ENCODE measurements at regions not wholly inside any gene's neighbourhood (a gene's known extent, or its start where the extent isn't known, plus 50 kb on each side); places are given as distances from the start of the nearest gene placed in this dataset.

DNA sequence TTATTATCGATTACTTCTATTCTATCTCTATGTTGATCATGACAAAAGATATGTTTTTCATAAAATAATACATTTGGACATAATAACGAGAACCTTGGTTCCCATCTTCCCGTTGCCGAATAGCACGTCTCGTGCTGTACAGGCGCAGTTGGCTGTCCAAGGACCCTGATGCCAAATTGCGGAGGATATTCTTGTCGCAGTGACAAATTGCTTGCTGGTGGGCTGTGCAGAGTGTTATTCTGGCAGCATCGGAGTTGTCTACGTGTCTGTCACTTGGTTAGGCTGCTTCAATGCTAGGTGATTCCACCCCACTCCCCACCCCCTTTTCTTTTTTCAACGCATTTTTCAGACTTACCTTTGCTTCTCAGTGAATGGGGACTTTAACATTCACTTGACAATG lies 546.8 kb downstream of the PRKD1 start (continued):
- TF ChIP-seq, protein P1, sequence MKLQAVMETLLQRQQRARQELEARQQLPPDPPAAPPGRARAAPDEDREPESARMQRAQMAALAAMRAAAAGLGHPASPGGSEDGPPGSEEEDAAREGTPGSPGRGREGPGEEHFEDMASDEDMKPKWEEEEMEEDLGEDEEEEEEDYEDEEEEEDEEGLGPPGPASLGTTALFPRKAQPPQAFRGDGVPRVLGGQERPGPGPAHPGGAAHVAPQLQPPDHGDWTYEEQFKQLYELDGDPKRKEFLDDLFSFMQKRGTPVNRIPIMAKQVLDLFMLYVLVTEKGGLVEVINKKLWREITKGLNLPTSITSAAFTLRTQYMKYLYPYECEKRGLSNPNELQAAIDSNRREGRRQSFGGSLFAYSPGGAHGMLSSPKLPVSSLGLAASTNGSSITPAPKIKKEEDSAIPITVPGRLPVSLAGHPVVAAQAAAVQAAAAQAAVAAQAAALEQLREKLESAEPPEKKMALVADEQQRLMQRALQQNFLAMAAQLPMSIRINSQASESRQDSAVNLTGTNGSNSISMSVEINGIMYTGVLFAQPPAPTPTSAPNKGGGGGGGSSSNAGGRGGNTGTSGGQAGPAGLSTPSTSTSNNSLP (IDR thresholded peaks at IDR 0.05; ENCODE audit: borderline replicate concordance, low read depth, low read length): no peak

DNA sequence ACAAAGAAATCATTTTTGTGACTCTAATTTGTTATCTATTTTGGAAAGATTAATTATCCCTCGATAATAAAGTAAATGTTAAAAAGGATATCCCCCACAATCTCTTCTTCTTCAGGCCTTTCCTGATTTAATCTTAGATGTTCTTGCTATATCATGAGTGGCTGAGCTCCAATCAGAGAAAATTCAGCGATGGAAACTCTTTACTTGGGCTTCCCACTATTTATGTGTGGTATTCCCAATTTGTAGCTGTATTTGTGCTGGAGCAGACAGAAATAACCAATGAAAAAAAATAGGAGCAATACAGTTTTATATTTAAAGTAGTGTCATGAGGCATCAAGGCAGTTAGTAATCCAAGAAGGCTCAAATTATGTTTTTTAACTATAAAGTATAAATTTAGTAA lies 539.1 kb downstream of the PRKD1 start:
- Histone ChIP-seq H3K27me3 (ENCODE audit: control insufficient read depth in 2 of 2, insufficient read depth in 2 of 2, low read length in 2 of 2) (no peaks in the 10 kb centered on the region), H3K9ac (ENCODE audit: insufficient read depth in 1 of 2, low read depth in 2 of 2, low read length in 2 of 2) (no peak overlapping the region), H3K9me3 (replicated peaks; ENCODE audit: control insufficient read depth, insufficient read depth, low read depth, low read length) (no peaks in the 10 kb centered on the region), H3K27ac (ENCODE audit: extremely low read depth, low read depth, low read length) (no peak overlapping the region), H3K4me3 (no peak overlapping the region), H3K4me2 (ENCODE audit: insufficient read depth, low read length) (no peak overlapping the region), H3K36me3 (ENCODE audit: control insufficient read depth, insufficient read depth, low read length) (no peaks in the 10 kb centered on the region), H2AFZ (ENCODE audit: low read depth, low read length) (no peak overlapping the region), H4K20me1 (replicated peaks; ENCODE audit: control insufficient read depth, insufficient read depth, low read length) (no peaks in the 10 kb centered on the region), H3K4me1 (replicated peaks in 1 of 2; ENCODE audit: control insufficient read depth in 2 of 2, insufficient read depth in 2 of 2, low read length in 2 of 2) (no peaks in the 10 kb centered on the region), H3K9me1 (ENCODE audit: control insufficient read depth, insufficient read depth, low read length) (no peaks in the 10 kb centered on the region), H3K79me2 (ENCODE audit: control insufficient read depth, insufficient read depth, low read length) (no peaks in the 10 kb centered on the region)
- in situ Hi-C loops (cut with MboI): no loop called here
- POLR2A ChIA-PET: no interaction called here
- CTCF ChIA-PET (ENCODE audit: low intra/inter-chr PET ratio): no interaction called here
- intact Hi-C loops (cut with micrococcal nuclease): no loop called here
- 0% methylated on average over 2 of the region's 2 CpGs for WGBS (ENCODE audit: insufficient coverage, low coverage, missing lambda C conversion rate)
- no peak for ATAC-seq
- TF ChIP-seq MCM3 (IDR thresholded peaks at IDR 0.05) (no peak), NUFIP1 (IDR thresholded peaks at IDR 0.05; ENCODE audit: partially characterized antibody) (no peak), TRIM28 (IDR thresholded peaks at IDR 0.05) (no peak), AFF1 (IDR thresholded peaks at IDR 0.05; ENCODE audit: low read depth in 1 of 2, partially characterized antibody in 2 of 2) (no peak), NR2C2 (CRISPR knock-in tag; IDR thresholded peaks at IDR 0.05) (no peak), NR2C2 (tag; IDR thresholded peaks at IDR 0.05) (no peak), NFIC (IDR thresholded peaks at IDR 0.05) (no peak), NR2C1 (IDR thresholded peaks at IDR 0.05) (no peak), NR2C1 (tag; IDR thresholded peaks at IDR 0.05) (no peak)
- TF ChIP-seq, protein P2, sequence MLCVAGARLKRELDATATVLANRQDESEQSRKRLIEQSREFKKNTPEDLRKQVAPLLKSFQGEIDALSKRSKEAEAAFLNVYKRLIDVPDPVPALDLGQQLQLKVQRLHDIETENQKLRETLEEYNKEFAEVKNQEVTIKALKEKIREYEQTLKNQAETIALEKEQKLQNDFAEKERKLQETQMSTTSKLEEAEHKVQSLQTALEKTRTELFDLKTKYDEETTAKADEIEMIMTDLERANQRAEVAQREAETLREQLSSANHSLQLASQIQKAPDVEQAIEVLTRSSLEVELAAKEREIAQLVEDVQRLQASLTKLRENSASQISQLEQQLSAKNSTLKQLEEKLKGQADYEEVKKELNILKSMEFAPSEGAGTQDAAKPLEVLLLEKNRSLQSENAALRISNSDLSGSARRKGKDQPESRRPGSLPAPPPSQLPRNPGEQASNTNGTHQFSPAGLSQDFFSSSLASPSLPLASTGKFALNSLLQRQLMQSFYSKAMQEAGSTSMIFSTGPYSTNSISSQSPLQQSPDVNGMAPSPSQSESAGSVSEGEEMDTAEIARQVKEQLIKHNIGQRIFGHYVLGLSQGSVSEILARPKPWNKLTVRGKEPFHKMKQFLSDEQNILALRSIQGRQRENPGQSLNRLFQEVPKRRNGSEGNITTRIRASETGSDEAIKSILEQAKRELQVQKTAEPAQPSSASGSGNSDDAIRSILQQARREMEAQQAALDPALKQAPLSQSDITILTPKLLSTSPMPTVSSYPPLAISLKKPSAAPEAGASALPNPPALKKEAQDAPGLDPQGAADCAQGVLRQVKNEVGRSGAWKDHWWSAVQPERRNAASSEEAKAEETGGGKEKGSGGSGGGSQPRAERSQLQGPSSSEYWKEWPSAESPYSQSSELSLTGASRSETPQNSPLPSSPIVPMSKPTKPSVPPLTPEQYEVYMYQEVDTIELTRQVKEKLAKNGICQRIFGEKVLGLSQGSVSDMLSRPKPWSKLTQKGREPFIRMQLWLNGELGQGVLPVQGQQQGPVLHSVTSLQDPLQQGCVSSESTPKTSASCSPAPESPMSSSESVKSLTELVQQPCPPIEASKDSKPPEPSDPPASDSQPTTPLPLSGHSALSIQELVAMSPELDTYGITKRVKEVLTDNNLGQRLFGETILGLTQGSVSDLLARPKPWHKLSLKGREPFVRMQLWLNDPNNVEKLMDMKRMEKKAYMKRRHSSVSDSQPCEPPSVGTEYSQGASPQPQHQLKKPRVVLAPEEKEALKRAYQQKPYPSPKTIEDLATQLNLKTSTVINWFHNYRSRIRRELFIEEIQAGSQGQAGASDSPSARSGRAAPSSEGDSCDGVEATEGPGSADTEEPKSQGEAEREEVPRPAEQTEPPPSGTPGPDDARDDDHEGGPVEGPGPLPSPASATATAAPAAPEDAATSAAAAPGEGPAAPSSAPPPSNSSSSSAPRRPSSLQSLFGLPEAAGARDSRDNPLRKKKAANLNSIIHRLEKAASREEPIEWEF (CRISPR knock-in tag; IDR thresholded peaks at IDR 0.05): no peak
- DNase-seq (ENCODE audit: extremely low read depth in 1 of 4, low spot score in 3 of 4): no peak
- no TSS peak for BruUV-seq (replicated peaks)
- FAIRE-seq: no peak
